NCI-H748 (cell line): ENCODE measurements at regions not wholly inside any gene's neighbourhood (a gene's known extent, or its start where the extent isn't known, plus 50 kb on each side); places are given as distances from the start of the nearest gene placed in this dataset.
A peak's percentile ranks its signal among the peaks of the same experiment; 100 is the strongest.
"Not testable (repeated sequence)": the region's sequence is repeated elsewhere in the genome, so short reads cannot be mapped to it uniquely, and the experiment has no call there.

ENCODE experiments used
- DNase-seq: peaks from one replicate; lab custom pipeline; 2025; ENCODE audit not compliant: unreplicated experiment; lab: John Stamatoyannopoulos, UW

- DNase-seq = no peak
Observed at GRCh38 chr11:90512846-90513245, 290.0 kb upstream of the CHORDC1 start.

- no peak for DNase-seq
Observed at GRCh38 chr11:90510839-90511238, 288.0 kb upstream of the CHORDC1 start.

DNA sequence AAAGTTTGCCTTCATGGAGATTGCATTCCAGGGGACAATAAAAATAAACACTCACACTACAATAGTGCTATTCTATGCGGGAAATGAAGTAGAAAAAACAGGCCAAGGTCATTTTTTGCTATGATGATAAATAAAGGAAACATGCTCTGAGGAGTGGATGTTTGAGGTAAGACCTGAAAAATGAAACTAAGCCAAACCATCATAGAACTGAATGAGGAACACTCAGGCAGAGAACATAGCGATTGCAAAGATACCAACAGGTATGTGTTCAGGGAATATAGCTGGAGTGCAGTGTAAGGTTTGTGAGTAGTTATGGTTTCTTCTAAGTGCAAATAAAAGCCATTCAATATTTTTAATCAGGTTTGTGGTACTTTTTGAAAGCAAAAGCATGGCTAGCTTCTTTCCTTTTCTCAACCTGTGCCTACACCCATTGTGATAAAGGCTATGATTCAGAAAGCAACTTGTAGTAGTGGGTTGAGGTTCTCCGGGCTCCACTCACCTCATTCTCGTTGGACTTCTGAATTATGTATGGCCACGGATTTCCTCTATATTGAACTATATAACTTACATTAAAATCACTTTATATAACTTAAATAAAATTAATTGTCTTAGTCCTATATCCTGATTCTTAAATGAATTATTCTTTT lies 278.2 kb upstream of the CHORDC1 start:
- DNase-seq = no peak

GRCh38 chr11:90496722-90497121 lies 273.9 kb upstream of the CHORDC1 start:
- no peak for DNase-seq

GRCh38 chr11:90493379-90493778 lies 270.5 kb upstream of the CHORDC1 start:
- no peak for DNase-seq

DNA sequence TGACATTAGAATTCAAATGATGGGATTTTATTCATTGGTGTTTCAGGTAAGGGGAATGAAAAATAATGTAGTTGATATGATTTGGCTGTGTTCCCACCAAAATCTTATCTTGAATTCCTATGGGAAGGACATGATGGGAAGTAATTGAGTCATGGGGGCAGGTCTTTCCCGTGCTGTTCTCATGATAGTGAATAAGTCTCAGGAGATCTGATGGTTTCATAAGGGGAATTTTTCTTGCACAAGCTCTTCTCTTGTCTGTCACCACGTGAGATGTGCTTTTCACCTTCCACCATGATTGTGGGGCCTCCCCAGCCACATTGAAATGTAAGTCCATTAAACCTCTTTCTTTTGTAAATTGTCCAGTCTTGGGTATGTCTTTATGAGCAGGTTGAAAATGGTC lies 268.6 kb upstream of the CHORDC1 start:
- no peak for DNase-seq

- peak; percentile 36 for DNase-seq
Observed at GRCh38 chr11:90476442-90477007, 253.7 kb upstream of the CHORDC1 start.

GRCh38 chr11:90468923-90469322 lies 246.1 kb upstream of the CHORDC1 start:
- DNase-seq = no peak

- DNase-seq = no peak
Observed at GRCh38 chr11:90465553-90465952, 242.7 kb upstream of the CHORDC1 start.

- peak; percentile 24 for DNase-seq
Observed at GRCh38 chr11:90455347-90455920, 232.6 kb upstream of the CHORDC1 start.

DNA sequence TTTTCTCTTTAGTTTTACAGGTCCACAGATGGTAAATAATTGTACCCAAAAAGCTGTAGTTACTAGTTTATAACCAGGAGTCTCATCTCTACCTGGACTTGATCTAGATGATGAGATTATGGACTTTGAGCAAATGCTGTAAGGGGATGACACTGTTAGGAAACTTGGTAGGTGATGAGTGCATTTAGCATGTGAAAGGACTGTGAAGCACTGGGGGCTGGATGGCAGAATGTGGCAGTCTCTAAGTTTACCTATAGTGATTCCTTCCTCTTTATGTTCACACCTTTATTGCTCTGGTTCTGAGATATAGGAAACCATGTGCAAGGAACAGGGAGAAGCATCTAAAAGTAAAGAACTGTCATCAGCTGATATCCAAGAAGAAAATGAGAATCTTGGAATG lies 230.7 kb upstream of the CHORDC1 start:
- DNase-seq = no peak

- DNase-seq = no peak
Observed at GRCh38 chr11:90449606-90450005, 226.8 kb upstream of the CHORDC1 start.

DNA sequence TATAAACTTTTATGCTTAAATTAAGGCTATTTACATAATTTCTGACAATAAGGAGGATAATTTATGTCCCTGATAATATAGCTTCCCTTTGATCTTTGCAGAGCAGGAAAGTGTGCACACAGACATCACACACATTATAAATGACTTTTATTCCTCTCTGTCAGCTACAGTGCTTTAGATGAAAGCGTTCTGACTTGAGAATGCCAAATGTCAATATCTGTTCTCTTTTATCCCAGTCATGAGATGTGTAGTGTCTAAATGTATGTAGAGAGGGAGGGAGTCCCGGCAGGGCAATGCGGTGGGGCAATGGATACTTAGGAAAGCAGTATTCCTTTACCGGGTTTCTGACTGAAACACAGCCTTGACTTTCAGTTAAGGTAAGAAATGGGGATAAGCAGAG lies 225.4 kb upstream of the CHORDC1 start:
- DNase-seq = no peak

DNA sequence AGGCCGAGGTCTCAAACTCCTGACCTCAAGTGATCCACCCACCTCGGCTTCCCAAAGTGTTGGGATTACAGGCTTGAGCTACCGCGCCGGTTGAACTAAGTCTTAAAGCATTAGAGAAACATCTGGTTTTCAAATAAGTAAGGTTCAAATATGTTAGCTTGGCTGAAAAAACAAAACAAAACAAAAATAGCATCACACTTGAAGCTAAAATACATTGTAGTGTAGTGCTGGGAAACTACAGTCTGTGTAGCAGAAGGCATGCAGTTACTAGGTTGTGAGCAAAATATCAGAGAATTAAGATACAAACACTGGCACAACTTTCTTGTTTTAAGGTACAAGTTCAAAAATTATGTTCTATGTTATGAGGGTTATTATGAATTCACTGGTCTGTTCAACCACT lies 224.8 kb upstream of the CHORDC1 start:
- no peak for DNase-seq

DNA sequence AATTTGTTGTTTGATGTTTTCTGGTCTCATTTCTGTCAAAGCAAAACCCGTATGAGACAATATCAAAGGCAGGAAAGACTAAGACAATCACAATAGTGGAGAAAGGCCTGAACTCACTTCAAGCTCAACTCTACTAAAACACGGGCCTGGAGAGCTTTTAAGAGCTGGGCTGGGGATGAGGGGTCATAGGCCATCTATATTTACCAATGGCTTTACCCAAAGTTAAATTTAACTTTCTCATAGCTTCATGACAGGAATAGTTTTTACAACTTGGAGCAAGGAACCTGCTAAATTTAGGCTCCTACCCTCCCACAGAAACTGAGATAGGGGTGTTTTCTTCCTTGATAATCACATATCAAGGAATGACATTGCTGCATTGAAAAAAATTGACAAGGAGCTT lies 223.4 kb upstream of the CHORDC1 start:
- DNase-seq = no peak

DNA sequence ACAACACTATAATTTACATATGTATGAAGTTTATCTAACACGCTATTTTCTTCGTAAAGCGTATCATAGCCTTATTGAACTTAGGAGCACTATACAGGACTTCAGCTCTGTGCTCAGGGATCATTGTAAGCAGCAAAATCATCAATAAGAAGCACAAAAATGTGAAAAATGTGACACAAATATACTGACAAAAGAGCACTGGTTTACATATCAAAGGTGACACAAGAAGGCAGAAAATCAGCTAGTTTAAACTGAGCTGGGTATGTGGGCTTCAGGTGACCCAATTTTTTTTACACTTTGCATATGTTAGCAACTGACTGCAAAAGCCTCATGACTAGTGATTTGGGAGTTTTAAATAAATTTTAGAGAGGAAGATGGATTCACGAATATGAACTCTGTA lies 215.2 kb upstream of the CHORDC1 start:
- no peak for DNase-seq

DNA sequence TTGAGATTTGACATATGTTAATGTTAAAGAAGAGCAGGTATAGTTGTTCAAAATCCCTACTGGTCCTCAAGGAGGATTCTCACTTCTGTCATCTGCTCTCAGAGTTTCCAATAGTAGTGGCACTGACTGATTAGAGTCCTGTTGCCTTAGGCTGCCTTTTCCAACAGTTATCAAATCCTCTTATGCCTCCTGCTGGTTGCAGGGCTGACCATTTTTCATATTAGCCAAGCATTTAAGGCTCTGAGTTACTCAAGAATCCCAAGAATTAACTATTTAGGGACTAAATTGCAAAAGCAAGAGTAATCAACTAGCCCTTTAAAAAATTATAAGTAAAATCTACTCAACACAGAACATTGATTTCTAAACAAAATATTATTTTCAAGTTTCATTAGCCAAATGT lies 212.0 kb upstream of the CHORDC1 start:
- DNase-seq = peak; percentile 25

- no peak for DNase-seq
Observed at GRCh38 chr11:90428836-90429235, 206.0 kb upstream of the CHORDC1 start.

- no peak for DNase-seq
Observed at GRCh38 chr11:90426442-90426841, 203.6 kb upstream of the CHORDC1 start.

- no peak for DNase-seq
Observed at GRCh38 chr11:90423378-90423777, 200.5 kb upstream of the CHORDC1 start.

GRCh38 chr11:90422787-90423186 lies 199.9 kb upstream of the CHORDC1 start:
- not testable (repeated sequence) for DNase-seq

- DNase-seq = no peak
Observed at GRCh38 chr11:90414221-90414620, 191.4 kb upstream of the CHORDC1 start.

GRCh38 chr11:90407350-90407749 lies 184.5 kb upstream of the CHORDC1 start:
- DNase-seq = no peak
